ENCODE measurements at regions not wholly inside any gene's neighbourhood (a gene's known extent, or its start where the extent isn't known, plus 50 kb on each side); places are given as distances from the start of the nearest gene placed in this dataset.

DNA sequence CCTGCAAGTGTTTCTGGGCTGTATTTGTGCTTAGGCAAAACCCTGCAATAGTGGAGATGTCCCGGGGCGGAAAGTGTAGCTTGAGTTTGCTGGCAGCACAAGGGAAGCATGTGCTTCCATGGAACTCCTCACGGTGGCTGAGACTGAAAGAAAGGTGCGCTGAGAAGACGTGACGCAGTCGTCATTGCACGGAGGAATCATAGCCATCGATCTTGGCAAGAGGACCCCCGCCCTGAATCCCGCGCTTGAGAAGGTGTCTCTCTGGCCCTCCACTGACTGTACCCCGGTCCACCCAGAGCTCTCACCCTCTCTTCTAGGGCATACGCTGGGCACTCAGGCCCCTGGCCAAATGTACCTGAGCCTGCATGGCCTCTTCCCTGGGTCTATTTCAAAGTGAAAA, 1081.8 kb upstream of the DEFB115 start:
- TF ChIP-seq SUZ12 (IDR thresholded peaks at IDR 0.05; ENCODE audit: extremely low read depth, insufficient read depth, insufficient read length): no peak
- TF ChIP-seq YY1 (IDR thresholded peaks at IDR 0.05; ENCODE audit: insufficient read depth, insufficient read length): no peak
- no peak for TF ChIP-seq ZNF274 (IDR thresholded peaks at IDR 0.05; ENCODE audit: low read depth, low read length)

Data from NT2/D1 (cell line).